K562 (cell line): ENCODE measurements at regions not wholly inside any gene's neighbourhood (a gene's known extent, or its start where the extent isn't known, plus 50 kb on each side); places are given as distances from the start of the nearest gene placed in this dataset.

ENCODE experiments used
- E2F3 ChIP-seq: fragments of 250-450 bp; sonication (Bioruptor Pico); IDR thresholded peaks from 2 replicates; pipeline ENCODE4 v1.4.0; 2020; ENCODE audit warnings: mild to moderate bottlenecking
- E2F4 ChIP-seq: sonication (generic); formaldehyde crosslinking; IDR thresholded peaks from 2 replicates; pipeline ENCODE4 v1.8.0; 2022; ENCODE audit warnings: mild to moderate bottlenecking, low read depth, missing genetic modification reagents
- E2F6 ChIP-seq, 2 experiments: IDR thresholded peaks; 2 replicates each; pipeline ENCODE4 v1.6.1; 2011; ENCODE audit warnings: borderline replicate concordance in 1 of 2, control low read depth in 1 of 2, low read depth in 1 of 2, low read length in 1 of 2, mild to moderate bottlenecking in 1 of 2, mixed read lengths in 1 of 2, moderate library complexity in 1 of 2; ENCODE audit not compliant: insufficient read depth in 1 of 2, insufficient read length in 1 of 2, poor library complexity in 1 of 2, severe bottlenecking in 1 of 2; ENCODE audit errors: extremely low read depth in 1 of 2
- EP300 ChIP-seq: IDR thresholded peaks from 2 replicates; pipeline ENCODE4 v1.6.1; 2012; ENCODE audit warnings: low read length, improper control_type of control experiment
- FOXK2 ChIP-seq, 2 experiments: fragments of 450-650 bp; IDR thresholded peaks in 1 of 2; conservative IDR thresholded peaks in 1 of 2; 2 replicates each; pipeline ENCODE4 v1.6.1; 2016; ENCODE audit warnings: low read depth in 2 of 2, mild to moderate bottlenecking in 1 of 2
- JUN ChIP-seq, 2 experiments: sonication (generic) in 1 of 2; formaldehyde crosslinking in 1 of 2; IDR thresholded peaks; 2 replicates each; pipeline versions ENCODE4 v1.6.1 to v1.8.0; 2012 to 2022; ENCODE audit warnings: borderline replicate concordance in 2 of 2, mild to moderate bottlenecking in 2 of 2, improper control_type of control experiment in 1 of 2, low read depth in 1 of 2, low read length in 1 of 2, missing genetic modification reagents in 1 of 2
- NFIC ChIP-seq: fragments of 450-650 bp; IDR thresholded peaks from 2 replicates; pipeline ENCODE4 v1.6.1; 2017; ENCODE audit warnings: mild to moderate bottlenecking, inconsistent platforms
- RCOR1 ChIP-seq, 2 experiments: IDR thresholded peaks; 2 replicates each; pipeline ENCODE4 v1.6.1; 2012; ENCODE audit warnings: low read depth in 2 of 2, low read length in 2 of 2, borderline replicate concordance in 1 of 2, improper control_type of control experiment in 1 of 2
- REST ChIP-seq, 2 experiments: fragments of 450-650 bp; formaldehyde crosslinking in 1 of 2; IDR thresholded peaks; 2 replicates each; pipeline versions ENCODE4 v1.4.0 to v1.6.1; 2014 to 2020; ENCODE audit warnings: mild to moderate bottlenecking in 2 of 2, borderline replicate concordance in 1 of 2, low read depth in 1 of 2
- THRB ChIP-seq: fragments of 450-650 bp; formaldehyde crosslinking; conservative IDR thresholded peaks from 2 replicates; pipeline ENCODE4 v1.4.0; 2022; ENCODE audit warnings: mild to moderate bottlenecking, missing genetic modification characterization
- ZNF311 ChIP-seq: fragments of 250-450 bp; sonication (Bioruptor Pico); IDR thresholded peaks from 2 replicates; pipeline ENCODE4 v1.4.0; 2020; ENCODE audit warnings: mild to moderate bottlenecking, moderate library complexity
- ZNF316 ChIP-seq: fragments of 450-650 bp; IDR thresholded peaks from 2 replicates; pipeline ENCODE4 v1.6.1; 2016
- ZNF445 ChIP-seq: fragments of 250-450 bp; sonication (Bioruptor Pico); IDR thresholded peaks from 2 replicates; pipeline ENCODE4 v1.4.0; 2020; ENCODE audit warnings: low read depth, mild to moderate bottlenecking, moderate library complexity
- ZNF699 ChIP-seq: fragments of 250-450 bp; sonication (Bioruptor Pico); IDR thresholded peaks from 2 replicates; pipeline ENCODE4 v1.8.0; 2021; ENCODE audit warnings: mild to moderate bottlenecking, moderate library complexity; ENCODE audit not compliant: insufficient replicate concordance

- no peak for TF ChIP-seq REST (IDR thresholded peaks at IDR 0.05; ENCODE audit: borderline replicate concordance)
- TF ChIP-seq REST (CRISPR knock-in tag; IDR thresholded peaks at IDR 0.05; ENCODE audit: low read depth): no peak
- TF ChIP-seq E2F6 (IDR thresholded peaks at IDR 0.05; ENCODE audit: borderline replicate concordance in 1 of 2, extremely low read depth in 1 of 2, insufficient read depth in 1 of 2, insufficient read length in 1 of 2, low read depth in 1 of 2, low read length in 1 of 2, poor library complexity in 1 of 2, severe bottlenecking in 1 of 2): peak; percentile 77 to 79
- TF ChIP-seq E2F4 (CRISPR knock-in tag): no peak
- no peak for TF ChIP-seq E2F3 (CRISPR knock-in tag)
- no peak for TF ChIP-seq ZNF311 (CRISPR knock-in tag)
- no peak for TF ChIP-seq JUN (IDR thresholded peaks at IDR 0.05; ENCODE audit: borderline replicate concordance, low read depth, low read length)
- no peak for TF ChIP-seq JUN (CRISPR knock-in tag; IDR thresholded peaks at IDR 0.05; ENCODE audit: borderline replicate concordance)
- no peak for TF ChIP-seq RCOR1 (IDR thresholded peaks at IDR 0.05; ENCODE audit: borderline replicate concordance in 1 of 2, low read depth in 2 of 2, low read length in 2 of 2)
- TF ChIP-seq ZNF445 (CRISPR knock-in tag): no peak
- no peak for TF ChIP-seq ZNF316
- TF ChIP-seq FOXK2 (conservative IDR thresholded peaks at IDR 0.05 in 1 of 2, IDR thresholded peaks at IDR 0.05 in 1 of 2; ENCODE audit: low read depth in 2 of 2): no peak
- no peak for TF ChIP-seq THRB (CRISPR knock-in tag)
- no peak for TF ChIP-seq NFIC
- TF ChIP-seq EP300: no peak
- TF ChIP-seq ZNF699: no peak
Measured at GRCh38 chr12:127145929-127146789, 1120.8 kb upstream of the TMEM132C start (continued).
